HUES6 (cell line): ENCODE measurements at regions not wholly inside any gene's neighbourhood (a gene's known extent, or its start where the extent isn't known, plus 50 kb on each side); places are given as distances from the start of the nearest gene placed in this dataset.

Source experiments
- H3K27ac ChIP-seq: 2 replicates; pipeline ENCODE4 v1.7.0; 2013; ENCODE audit warnings: low read depth, mild to moderate bottlenecking, low read length, inconsistent platforms
- H3K27me3 ChIP-seq: 2 replicates; pipeline ENCODE4 v1.6.1; 2013; ENCODE audit warnings: low read length; ENCODE audit not compliant: control insufficient read depth, insufficient read depth
- H3K36me3 ChIP-seq: 2 replicates; pipeline ENCODE4 v1.6.1; 2013; ENCODE audit warnings: low read length; ENCODE audit not compliant: control insufficient read depth, insufficient read depth
- H3K4me1 ChIP-seq: 2 replicates; pipeline ENCODE4 v1.6.1; 2013; ENCODE audit warnings: low read length; ENCODE audit not compliant: control insufficient read depth, insufficient read depth
- H3K4me3 ChIP-seq: 2 replicates; pipeline ENCODE4 v1.5.1; 2013; ENCODE audit warnings: low read depth, low read length
- H3K9ac ChIP-seq: one replicate; pipeline ENCODE4 v1.6.1; 2013; ENCODE audit warnings: mild to moderate bottlenecking, low read length
- H3K9me3 ChIP-seq: 2 replicates; pipeline ENCODE4 v1.6.1; 2013; ENCODE audit warnings: low read depth, low read length; ENCODE audit not compliant: control insufficient read depth, insufficient read depth

DNA sequence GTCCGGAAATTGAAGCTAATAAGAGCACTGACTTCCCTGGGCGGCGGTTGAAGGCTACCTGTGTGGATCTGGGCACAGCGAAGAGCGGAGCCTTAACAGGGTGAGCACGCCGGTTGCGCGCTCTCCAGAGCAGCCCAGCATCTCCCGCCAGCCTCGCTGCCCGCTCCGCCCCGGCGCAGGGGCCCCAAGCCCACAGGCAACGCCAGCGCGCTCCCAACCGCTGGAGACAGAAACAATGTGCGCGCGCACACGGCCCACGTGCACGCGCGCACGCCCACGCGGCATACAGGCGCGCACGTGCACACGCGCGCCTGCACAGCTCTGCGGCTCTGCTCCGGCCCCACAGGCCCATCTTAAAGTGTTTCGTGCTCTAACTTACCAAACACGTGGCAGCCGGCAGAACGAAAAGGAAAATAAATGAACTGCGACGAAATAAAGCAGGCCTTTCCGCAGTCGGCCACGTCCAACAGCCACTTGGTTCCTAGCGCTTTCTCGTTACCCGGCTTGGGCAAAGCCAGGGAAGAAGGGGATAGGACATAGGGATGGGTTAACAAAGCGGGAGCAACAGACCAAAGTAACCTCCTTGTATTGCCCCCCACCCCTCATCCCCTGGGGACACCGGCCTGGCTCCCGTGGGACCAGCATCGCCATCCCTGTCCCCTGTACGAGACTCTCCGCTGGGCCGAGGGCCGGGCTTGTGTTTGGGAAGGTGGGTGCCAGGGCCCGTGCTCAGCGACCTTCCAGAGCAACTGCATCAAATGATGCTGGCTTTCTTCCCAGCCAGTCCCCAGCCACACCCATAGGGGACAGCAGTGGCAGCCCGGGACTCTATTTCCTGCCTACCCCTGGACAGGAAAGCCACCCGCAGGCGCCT, 203.7 kb downstream of the ABHD5 start:
- peak overlapping the region; percentile 64 for H3K4me3 ChIP-seq
- H3K27ac ChIP-seq: no peak overlapping the region
- peak overlapping the region; percentile 77 for H3K9ac ChIP-seq

DNA sequence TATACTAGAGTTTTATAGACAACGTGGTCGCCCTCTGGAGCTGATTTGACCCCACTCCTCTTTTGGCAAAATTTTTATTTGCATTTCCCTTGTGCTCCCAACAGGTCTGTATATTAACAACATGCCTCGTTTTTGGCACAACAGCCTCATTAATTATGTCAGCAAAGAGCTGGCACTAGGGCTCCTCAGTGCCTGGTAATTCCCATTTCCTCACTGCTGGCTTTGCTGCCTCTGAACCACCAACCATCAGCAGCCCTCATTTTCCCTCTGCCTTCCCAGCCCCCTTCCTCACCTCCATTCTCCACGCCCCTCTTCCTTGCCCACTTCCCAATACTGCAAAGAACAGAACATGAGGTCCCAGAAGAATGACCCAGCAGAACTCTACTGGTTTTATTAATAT, 204.8 kb downstream of the ABHD5 start:
- 0 out of 2 replicates have a peak, but pooled peaks cover 10% of the 10 kb centered on the region for H3K4me1 ChIP-seq
- no peaks in the 10 kb centered on the region for H3K9me3 ChIP-seq
- no peak overlapping the region for H3K27ac ChIP-seq
- H3K27me3 ChIP-seq: peaks cover 4% of the 10 kb centered on the region
- no peaks in the 10 kb centered on the region for H3K36me3 ChIP-seq
- no peak overlapping the region for H3K9ac ChIP-seq
- no peak overlapping the region for H3K4me3 ChIP-seq

More for the DNA sequence above, 203.7 kb downstream of the ABHD5 start:
- no peaks in the 10 kb centered on the region for H3K36me3 ChIP-seq
- no peaks in the 10 kb centered on the region for H3K9me3 ChIP-seq
- H3K4me1 ChIP-seq: 0 out of 2 replicates have a peak, but pooled peaks cover 10% of the 10 kb centered on the region
- H3K27me3 ChIP-seq: peaks cover 4% of the 10 kb centered on the region

DNA sequence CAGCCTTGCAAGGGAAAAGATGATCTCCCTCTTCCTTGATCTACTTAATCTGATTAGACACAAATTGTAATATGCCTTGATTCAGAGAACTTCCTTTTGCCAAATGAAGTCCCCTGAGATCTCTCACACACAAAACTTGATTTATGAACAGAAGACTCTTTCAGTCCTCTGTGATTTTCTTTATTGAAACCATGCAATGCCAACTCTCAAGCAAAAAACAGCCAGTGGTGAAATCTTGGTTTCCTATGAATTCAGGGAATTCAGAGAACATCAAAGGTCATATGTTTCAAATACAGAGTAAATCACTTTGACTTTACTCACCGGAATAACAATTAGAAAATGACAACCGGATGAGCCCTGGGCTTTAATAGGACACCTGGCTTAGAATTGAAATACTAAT, 211.7 kb downstream of the ABHD5 start:
- Histone ChIP-seq H3K4me3 (no peak overlapping the region), H3K9me3 (no peaks in the 10 kb centered on the region), H3K4me1 (no peaks in the 10 kb centered on the region), H3K27me3 (0 out of 2 replicates have a peak, but pooled peaks cover 2% of the 10 kb centered on the region), H3K36me3 (no peaks in the 10 kb centered on the region), H3K9ac (no peak overlapping the region), H3K27ac (no peak overlapping the region)

DNA sequence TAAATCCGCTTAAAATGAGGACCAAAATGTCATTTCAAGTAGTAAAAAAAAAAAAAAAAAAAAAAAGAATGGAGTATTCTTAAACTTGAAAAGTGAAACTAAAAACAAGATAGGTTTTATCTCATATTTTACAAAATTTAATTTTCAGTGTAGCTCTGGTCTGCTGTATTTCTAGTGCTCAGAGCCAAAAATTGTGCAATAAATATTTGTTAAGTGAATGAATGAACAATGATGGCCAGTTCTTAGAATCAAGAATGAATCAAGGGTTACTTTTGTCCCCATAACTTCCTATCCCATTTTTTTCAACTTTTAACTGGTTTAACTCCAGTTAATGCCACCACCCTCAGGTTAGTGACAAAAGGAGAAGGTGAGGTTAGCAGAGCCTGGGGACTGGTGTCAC, 214.4 kb downstream of the ABHD5 start:
- H3K27me3 ChIP-seq: no peaks in the 10 kb centered on the region
- H3K9me3 ChIP-seq: no peaks in the 10 kb centered on the region
- H3K4me3 ChIP-seq: no peak overlapping the region
- no peaks in the 10 kb centered on the region for H3K4me1 ChIP-seq
- H3K27ac ChIP-seq: no peak overlapping the region
- no peak overlapping the region for H3K9ac ChIP-seq
- no peaks in the 10 kb centered on the region for H3K36me3 ChIP-seq

DNA sequence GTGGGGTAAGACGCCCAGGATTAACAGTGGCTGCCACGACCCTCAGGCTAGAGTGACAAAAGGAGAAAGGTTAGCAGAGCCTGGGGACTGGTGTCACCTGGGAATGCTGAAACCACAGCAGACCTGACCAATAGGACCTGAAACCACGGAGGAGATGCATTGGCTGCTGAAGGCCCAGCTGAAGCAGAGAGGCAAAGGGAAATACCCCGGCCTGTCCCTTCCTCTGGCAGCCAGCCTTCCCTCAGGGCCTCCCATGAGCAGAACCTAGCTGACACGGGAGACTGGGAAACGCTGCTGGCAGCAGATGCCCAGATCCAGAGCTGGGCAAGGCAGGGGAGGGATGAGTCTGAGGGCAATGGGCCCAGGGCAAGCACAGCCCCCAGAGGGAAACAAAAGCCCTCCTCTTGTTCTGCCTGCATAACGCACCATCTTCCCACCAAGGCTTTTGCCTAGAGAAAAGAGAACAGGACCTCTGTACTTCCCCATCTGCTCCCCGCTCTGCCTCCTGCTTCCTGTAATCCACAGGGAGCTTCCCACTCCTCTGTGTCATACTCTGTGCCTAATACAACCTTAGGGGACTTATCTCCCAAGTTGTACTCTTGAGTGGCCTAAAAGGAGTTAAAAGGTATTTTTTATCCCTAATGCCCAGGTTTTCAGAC, 216.2 kb downstream of the ABHD5 start:
- no peak overlapping the region for H3K9ac ChIP-seq
- H3K4me3 ChIP-seq: no peak overlapping the region
- no peaks in the 10 kb centered on the region for H3K9me3 ChIP-seq
- H3K27me3 ChIP-seq: no peaks in the 10 kb centered on the region
- no peaks in the 10 kb centered on the region for H3K4me1 ChIP-seq
- H3K36me3 ChIP-seq: no peaks in the 10 kb centered on the region
- H3K27ac ChIP-seq: no peak overlapping the region

DNA sequence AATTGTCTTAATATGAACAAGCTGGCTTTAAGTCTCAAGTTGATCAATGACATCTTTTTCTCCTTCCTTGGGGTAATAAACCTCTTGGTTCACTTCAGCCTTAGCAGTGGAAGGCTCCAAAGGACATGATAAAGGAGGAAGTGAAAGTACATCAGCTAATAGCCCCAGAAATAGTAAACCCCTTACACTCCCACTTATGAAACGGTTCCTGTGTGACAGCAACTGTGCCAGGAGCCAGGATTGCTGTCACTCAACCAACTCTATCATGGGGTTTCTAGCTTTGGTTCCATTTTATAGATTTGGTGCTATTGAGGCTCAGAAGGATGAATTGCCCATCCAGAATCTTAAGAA, 216.7 kb downstream of the ABHD5 start:
- Histone ChIP-seq H3K4me1 (no peaks in the 10 kb centered on the region), H3K36me3 (no peaks in the 10 kb centered on the region), H3K27ac (no peak overlapping the region), H3K4me3 (no peak overlapping the region), H3K27me3 (no peaks in the 10 kb centered on the region), H3K9ac (no peak overlapping the region), H3K9me3 (no peaks in the 10 kb centered on the region)

DNA sequence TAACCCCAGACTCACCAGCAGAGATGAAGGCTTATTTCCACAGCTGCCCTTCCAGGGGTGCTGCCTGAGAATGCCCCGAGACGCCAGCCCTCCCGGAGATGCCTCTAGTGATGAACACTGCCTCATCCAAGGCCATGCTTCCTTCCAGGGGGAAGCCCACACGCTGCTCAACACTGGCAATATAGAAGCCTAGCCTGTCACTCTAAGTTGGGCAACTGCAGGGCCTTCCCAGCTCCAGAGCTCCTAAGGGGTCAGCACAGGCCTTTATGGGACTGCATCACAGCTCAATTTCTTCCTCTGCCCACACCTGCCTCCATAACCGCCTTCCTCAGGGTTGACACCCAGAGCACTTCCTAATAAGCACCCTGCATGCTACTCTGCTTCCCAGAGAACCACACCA, 217.7 kb downstream of the ABHD5 start:
- Histone ChIP-seq H3K9ac (no peak overlapping the region), H3K27me3 (no peaks in the 10 kb centered on the region), H3K9me3 (no peaks in the 10 kb centered on the region), H3K4me1 (no peaks in the 10 kb centered on the region), H3K27ac (no peak overlapping the region), H3K36me3 (no peaks in the 10 kb centered on the region), H3K4me3 (no peak overlapping the region)

DNA sequence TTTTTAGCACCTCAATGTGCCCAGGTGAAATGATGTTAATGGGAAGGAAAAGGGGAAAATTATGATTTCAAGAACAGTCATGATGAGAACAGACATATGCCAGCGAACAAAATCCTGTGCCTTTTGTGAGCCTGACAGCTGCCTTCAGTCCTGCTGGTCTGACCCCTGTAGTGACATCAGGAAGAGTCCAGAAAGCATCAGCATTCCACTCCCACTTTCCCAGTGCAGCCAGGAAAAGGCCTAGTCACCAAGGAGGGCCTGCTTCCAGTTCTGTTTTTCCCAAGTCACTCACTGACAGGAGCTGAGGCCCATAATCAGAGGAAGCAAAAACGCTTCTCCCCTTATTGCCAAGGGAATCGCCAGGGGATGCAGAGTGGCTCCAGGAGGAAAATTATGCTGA, 218.4 kb downstream of the ABHD5 start:
- Histone ChIP-seq H3K27ac (no peak overlapping the region), H3K27me3 (no peaks in the 10 kb centered on the region), H3K9me3 (no peaks in the 10 kb centered on the region), H3K36me3 (no peaks in the 10 kb centered on the region), H3K4me3 (no peak overlapping the region), H3K9ac (no peak overlapping the region), H3K4me1 (no peaks in the 10 kb centered on the region)

DNA sequence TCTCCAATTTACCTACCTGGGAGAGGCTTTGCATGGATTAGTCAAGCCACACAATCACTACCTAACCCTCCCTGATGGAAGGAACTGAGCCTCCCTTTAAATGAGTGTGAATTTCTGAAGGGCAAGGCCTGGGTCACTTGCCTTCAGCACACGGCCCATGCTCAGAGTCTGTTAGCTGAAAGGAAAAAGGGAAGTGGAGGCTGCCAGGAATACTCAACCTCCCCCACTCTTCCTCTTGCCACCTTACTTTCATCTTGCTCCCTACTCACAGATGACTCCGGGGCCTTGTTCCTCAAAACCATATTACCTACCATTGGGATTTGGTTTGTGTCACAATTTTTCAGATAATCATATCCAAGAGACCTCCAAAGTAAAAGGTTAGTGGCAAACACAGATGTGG, 220.0 kb downstream of the ABHD5 start:
- H3K27me3 ChIP-seq: no peaks in the 10 kb centered on the region
- H3K4me3 ChIP-seq: no peak overlapping the region
- H3K9ac ChIP-seq: no peak overlapping the region
- no peaks in the 10 kb centered on the region for H3K9me3 ChIP-seq
- H3K36me3 ChIP-seq: no peaks in the 10 kb centered on the region
- H3K4me1 ChIP-seq: no peaks in the 10 kb centered on the region
- no peak overlapping the region for H3K27ac ChIP-seq

DNA sequence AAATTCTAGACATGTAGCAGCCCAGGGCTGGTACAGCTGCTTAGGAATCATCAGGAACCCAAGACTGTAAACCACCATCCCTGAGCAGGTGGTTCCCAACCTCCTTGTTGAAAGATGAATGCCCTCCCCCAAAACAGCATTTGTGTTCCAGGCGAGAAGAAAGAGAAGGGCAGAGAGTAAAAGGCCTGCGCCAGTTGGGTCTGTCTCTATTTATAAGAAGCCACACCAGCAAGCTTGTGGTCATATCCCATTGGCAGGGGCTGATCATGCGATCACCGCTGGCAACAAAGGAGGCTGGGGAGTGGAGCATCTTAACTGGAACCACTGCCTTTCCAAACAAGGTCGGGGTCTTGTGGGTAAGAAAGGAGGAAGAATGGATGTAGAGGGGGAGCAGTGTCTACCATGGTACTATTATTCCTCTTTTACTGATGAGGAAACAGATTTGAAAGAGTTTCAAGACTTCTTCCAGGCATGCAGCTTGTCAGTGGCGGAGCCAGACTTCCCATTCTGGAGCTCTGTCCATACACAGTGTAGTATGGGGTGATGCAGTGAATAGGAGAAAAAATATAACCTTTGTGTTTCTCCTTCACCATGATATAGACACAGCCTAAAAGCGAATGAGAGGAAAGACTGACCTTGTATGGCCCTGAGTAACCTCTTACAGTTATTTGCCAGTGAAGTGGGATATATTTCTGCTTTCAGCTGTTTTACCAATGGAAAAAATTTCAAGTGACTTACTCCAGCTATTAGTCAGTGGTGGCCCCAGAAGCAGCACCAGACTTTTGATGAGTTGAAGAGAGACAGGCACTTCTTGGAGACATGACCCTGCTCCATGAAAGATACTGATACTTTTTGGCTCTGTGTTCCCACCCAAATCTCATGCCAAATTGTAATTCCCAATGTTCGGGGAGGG, 222.6 kb downstream of the ABHD5 start:
- Histone ChIP-seq H3K27ac (no peak overlapping the region), H3K4me1 (no peaks in the 10 kb centered on the region)

More for the DNA sequence above, 222.6 kb downstream of the ABHD5 start:
- no peaks in the 10 kb centered on the region for H3K27me3 ChIP-seq
- H3K4me3 ChIP-seq: no peak overlapping the region
- H3K9ac ChIP-seq: no peak overlapping the region
- no peaks in the 10 kb centered on the region for H3K36me3 ChIP-seq
- H3K9me3 ChIP-seq: no peaks in the 10 kb centered on the region; the same call in 1 of the 2 replicates
